Hippocampal formation (tissue), 2 donors: ENCODE measurements at regions not wholly inside any gene's neighbourhood (a gene's known extent, or its start where the extent isn't known, plus 50 kb on each side); places are given as distances from the start of the nearest gene placed in this dataset.
"Not testable (repeated sequence)": the region's sequence is repeated elsewhere in the genome, so short reads cannot be mapped to it uniquely, and the experiment has no call there.

ENCODE experiments used
- DNase-seq, 2 donors: peaks; one replicate each; lab custom pipeline; 2025; lab: John Stamatoyannopoulos, UW

DNA sequence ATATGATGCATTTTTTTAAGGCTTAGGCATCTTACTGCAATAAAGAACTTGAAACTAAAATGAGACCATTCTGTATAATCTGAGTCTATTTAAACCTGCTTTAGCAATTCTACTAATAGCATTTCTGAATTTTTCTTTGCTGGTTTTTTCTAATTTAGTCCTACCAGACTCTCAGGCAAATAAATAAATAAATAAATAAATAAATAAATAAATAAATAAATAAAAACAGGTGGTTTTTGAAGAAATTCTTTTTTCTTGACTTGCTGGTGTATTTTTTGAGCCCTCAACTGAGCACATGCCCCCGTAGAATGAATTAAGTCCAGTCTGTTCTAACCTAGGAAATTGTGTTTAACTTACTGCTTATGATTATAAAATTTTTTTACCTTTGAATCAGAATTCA lies 134.7 kb upstream of the FOXP2 start:
- no peak for DNase-seq

DNA sequence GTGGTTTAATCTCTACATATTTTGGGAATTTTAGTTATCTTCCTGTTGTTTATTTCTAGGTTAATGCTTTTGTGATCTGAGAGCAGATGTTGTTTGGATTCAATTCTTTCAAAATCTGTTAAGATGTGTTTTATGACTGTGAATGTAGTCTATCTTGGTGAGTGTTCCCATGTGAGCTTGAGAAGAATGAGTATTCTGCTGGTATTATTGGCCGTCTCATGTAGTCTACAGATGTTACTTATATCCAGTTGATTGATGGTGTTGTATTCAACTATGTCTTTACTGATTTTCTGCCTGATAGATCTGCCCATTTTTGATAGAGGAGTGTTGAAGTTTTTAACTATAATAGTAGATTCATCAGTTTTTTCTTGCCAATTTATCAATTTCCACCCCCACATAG lies 141.4 kb upstream of the FOXP2 start:
- no peak for DNase-seq

DNA sequence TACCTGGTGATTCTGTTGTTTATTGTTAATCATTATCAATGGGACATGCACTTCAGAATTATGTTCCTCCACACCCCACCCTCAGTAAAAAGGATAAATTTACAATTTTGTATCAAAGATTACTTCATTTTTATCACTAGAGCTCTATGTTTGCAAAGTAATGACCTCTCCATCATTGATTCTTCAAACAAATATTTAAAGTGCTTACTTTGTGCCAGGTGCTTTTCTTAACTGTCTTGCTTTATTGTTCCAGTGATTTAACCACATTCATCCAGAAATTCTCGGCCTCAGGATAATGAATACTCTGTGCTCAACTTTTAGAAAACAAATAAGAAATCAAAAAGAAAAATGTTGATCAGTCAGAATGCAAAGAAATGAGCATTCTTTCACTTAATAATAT lies 144.9 kb upstream of the FOXP2 start:
- DNase-seq, result no peak

DNA sequence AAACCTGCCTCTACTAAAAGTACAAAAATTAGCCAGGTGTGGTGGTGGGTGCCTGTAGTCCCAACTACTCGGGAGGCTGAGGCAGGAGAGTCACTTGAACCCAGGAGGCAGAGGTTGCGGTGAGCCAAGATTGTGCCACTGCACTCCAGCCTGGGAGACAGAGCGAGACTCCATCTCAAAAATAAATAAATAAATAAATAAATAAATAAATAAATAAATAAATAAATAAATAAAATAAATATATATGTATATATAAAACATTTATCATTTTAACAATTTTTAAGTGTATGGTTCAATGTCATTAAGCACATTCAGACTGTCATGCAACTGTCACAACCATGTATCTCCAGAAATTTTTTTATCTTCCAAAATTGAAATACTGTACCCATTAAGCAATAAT lies 147.1 kb upstream of the FOXP2 start:
- not testable (repeated sequence) for DNase-seq

DNA sequence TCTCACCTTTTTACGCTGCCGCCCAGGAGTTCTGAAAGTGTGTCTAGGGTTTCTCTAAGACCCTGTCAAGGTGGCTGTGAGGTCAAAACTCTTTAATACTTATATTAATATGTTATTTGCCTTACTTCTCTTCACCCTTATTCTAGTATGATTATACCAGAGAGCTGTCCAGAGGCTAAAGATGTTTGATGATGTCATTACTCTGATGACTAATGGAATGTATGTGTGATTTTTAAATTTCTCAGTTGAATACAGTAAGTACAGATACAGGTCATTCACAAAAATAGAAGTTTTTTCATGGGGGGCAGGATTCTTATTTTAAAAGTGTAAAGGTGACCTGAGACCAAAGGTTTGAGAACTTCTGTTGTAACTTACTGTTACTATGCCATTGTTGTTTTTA lies 150.6 kb upstream of the FOXP2 start:
- no peak for DNase-seq

DNA sequence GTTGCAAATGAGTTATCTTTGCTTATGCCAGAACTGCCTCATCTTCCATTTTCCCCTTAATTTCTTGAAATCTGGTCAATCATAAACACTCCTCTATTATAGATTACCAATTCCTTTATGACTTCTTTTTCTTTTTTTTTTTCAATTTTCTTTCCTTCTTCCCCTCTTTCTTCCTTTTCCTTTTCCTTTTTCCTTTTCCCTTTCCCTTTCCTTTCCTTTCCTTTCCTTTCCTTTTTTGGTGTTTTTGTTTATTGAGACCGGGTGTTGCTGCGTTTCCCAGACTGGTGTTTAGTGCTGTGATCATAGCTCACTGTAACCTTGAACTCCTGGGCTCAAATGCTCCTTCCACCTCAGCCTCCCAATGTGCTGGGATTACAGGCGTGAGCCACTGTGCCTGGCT lies 151.4 kb upstream of the FOXP2 start:
- DNase-seq, result no peak

DNA sequence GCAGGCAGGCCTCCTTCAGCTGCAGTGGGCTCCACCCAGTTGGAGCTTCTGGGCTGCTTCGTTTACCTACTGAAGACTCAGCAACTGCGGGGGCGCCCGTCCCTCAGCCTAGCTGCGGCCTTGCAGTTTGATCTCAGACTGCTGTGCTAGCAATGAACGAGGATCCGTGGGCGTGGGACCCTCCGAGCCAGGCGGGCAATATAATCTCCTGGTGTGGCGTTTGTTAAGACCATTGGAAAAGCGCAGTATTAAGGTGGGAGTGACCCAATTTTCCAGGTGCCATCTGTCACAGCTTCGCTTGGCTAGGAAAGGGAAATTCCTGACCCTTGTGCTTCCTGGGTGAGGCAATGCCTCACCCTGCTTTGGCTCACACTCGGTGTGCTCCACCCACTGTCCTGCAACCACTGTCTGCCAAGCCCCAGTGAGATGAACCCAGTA lies 159.2 kb upstream of the FOXP2 start:
- DNase-seq, result no peak

DNA sequence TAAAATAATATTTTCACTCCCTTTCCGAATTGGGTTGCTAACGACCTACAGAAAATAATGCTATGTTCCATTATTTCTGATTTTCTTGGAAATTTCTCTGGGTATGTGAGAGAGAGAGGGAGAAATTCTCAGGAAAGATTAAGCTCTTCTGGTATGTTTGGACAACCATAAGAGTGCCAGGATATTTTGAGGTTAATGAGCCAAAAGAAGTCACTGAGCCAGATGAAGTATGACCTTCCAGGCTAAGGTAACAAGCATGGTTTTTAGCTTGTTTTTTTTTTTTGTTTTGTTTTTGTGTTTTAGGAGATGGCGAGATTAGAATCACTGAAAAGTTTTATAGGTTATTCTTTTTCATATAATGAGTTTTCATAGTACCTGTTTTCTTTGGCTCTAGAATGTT lies 171.0 kb upstream of the FOXP2 start:
- no peak for DNase-seq

DNA sequence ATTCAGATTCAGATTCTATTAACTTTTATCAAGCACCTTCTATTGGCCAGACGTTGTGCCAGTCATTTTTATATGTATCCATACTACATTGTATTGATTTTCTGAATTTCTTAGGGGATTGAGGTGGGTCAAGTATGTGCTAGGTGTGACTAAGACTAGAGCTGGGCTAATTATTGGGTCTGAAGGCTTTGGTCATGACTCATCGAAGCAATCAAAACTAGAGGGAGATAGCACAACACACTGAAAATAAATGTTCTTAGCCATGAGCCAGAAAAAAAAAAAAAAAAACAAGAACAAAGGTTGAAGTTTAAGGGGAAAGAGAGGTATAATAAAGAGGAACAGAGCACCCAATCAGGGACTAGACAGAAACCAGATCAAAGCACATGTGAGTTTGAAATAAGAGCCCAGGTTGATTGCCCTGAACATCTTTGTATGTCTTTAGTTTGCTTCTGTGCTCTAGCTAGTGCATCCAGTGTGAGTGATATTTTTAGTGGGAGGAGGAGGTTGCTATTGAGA lies 171.6 kb upstream of the FOXP2 start:
- DNase-seq, result no peak

DNA sequence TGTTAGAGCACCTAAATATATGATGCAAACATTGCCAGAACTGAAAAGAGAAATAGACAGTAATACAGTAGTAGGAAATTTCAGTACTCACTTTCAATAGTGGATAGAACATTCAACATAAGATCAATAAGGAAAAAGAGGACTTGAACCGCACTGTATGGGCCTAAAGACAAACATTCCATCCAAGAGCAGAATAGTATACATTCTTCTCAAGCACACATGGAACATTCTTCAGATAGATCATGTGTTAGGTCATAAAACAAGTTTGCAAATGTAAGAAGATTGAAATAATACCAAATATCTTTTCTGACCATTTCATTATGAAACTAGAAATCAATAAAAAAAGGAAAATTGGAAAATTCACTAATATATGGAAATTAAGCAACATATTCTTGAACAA lies 185.4 kb upstream of the FOXP2 start:
- no peak for DNase-seq

DNA sequence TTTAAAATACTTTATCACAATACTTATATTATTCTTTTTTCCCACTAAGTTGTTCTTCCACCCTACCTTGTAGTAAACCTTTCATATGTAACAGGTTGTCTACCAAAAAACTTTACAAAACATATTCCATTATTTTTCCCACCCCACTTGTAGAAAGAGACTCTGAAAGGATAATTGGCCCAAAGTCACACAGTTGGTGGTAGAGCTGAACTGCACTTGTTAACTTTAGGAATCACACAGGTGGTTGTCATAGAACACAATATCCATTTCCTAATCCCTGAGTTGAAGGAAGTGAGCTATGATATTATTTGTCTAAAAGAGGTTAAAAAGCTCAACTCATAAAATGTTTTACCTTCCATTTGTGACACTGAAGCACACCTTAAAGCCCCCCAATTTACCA lies 188.8 kb upstream of the FOXP2 start:
- DNase-seq, result no peak

DNA sequence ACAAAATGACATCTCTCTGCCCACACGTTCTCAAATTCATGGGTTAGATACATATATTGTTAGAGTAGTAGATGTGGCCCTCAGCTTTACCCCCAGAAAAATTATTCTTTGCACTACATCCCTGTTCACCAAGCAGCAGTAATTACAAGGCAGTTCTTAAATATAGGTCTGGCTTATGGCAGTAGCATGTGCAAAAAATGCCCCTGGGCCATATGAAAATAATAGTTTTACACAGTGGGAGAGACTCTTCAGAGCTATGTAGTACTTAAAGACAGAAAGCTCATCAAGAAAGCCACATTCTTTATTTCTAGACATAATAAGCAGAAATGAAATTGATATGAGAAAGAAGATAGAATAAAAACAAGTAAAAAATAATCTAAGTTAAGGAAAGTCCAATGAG lies 196.3 kb upstream of the FOXP2 start:
- no peak for DNase-seq

DNA sequence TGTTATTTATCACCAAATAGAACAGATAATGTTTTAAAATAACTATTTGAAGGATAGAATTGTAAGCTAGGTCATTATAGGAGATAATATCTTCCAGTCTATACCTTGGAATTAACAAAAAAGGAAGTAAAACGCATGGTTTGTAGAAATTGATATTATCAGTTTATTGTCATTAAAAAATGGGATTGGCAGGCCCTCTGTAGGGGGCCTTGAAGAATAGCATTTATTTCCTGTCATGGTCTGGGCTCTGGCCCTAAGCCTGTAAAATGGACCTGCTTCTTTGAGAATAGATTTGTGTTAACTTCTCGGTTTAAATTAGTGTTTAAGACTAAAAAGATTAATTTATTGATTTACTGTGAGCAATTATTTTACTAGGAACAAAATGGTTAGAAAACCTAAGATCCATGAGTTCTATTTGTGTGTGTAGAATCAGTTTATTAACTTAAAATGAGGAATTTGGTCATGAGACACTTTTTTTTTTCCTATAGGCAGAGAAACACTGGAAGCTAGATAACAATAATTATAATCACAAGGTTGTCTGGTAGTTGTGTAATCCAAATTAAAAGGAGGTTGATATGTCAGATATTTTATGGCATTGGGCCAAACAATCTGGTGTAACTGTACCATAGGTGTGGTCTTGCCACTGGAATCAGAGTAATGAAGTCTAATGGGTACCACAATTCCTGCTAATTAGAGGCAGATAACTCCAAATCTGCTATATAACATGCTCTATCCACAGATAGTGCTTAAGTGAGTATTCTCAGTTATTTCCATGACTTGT lies 197.4 kb upstream of the FOXP2 start:
- no peak for DNase-seq

DNA sequence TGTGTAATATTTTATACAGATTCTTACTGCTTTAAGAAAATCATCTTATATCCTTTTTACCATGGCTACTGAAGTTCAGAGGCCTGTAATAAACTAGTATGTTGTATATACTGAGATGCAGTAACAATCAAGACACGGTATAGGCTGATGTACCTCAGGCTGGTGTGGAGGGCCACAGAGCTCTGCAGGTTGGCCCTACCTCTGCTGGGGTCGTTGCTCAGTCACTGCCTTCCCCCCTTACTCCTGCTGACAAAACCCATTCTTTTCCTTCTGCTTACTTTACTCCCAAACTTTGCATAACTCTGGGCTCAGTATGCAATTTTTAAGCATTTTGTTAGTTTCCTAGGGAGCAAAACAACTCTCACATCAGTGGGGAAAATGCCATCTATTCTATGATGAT lies 200.1 kb upstream of the FOXP2 start:
- no peak for DNase-seq

DNA sequence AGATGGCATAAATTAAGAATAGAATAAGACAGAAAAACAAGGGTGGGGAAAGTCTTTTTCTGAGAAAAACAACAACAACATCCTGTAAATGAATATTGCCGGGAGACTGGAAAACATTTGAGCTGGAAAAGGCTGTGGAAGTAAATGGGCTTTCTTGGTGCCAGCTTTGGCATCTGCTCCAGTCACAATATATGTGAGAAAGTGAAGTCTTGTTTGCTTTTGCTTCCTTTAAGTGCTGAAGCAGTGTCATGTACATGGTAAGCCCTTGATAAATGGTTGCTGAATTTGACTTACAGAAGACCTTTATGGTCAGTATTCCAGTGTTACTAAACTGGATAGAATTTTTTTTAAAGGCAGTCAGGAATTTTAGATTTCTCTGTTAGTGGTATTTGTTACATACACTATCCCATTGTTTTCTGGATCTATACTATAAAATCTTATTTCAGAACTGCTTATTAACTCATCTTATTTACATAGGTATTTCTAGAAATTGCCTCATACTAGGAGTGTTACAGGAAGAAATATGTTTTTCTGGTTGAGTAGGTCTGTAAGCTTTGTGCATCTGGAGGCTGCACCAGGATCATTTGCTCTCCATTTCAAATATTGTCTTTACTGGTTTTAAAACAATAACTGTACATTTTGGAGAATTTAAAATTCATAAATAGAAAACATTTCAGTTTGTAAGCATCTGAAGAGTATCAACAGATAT lies 201.7 kb upstream of the FOXP2 start:
- DNase-seq, result no peak

DNA sequence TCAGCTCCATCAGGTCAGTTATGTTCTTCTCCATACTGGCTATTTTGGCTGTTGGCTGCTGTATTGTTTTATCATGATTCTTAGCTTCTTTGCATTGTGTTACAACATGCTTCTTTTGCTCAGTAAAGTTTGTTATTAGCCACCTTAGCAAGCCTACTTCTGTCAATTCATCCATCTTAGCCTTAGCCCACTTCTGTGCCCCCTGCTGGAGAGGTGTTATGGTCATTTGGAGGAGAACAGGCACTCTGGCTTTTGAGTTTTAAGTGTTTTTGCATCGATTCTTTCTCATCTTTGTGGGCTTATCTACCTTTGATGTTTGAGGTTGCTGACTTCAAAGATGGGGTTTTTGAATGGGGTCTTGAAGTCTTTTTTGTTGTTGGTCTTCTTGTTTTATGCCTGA lies 204.6 kb upstream of the FOXP2 start:
- no peak for DNase-seq

DNA sequence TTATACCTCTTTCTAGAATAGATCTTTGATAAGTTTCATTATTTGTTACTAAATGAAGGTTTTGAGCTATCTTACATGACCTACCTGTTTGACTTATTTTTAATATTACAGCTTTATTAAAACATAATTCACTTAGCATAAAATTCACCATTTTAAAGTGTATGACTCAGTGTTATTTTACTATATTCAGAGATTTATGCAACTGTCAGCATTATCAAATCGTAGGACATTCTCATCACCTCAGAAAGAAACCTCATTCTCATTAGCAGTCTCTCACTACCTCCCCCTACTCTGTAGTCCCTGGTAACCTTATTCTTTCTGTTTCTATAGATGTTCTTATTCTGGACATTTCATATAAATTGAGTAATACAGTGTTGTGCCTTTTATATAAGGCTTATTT lies 207.9 kb upstream of the FOXP2 start:
- DNase-seq, result no peak

DNA sequence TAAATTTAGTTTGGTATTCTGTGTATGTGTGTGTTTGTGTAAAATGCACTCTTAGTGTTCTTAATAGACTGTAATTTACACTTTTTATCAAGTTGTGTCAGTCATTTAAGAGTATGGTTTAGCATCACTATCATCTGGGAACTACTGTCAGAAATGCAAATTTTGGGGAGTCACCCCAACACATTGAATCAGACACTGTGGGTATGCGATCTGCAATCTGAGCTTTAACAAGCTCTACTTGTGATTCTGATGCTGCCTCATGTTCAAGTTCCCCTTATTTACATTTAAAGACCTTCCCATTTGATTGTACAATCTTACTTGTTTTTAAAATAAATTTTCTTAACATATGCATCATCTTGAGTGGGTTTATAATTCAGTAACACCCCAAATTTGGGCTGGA lies 218.1 kb upstream of the FOXP2 start:
- DNase-seq, result no peak

DNA sequence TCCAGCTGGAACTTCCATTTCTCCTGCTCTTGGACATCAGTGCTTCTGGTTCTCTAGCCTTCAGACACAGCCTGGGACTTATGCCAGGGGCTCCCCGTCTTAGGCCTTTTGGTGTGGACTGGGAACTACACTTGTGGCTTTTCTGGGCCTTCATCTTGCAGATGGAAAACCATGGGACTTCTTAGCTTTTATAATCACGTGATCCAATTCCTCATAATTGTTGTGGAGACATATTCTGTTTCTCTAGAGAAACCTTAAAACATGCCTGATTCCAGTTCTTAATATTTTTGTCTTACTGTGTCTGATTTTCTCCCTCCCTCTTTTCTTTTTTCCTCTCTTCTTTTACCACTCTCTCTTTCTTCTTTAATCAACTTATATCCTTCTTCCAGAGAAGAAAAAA lies 224.2 kb upstream of the FOXP2 start:
- no peak for DNase-seq

DNA sequence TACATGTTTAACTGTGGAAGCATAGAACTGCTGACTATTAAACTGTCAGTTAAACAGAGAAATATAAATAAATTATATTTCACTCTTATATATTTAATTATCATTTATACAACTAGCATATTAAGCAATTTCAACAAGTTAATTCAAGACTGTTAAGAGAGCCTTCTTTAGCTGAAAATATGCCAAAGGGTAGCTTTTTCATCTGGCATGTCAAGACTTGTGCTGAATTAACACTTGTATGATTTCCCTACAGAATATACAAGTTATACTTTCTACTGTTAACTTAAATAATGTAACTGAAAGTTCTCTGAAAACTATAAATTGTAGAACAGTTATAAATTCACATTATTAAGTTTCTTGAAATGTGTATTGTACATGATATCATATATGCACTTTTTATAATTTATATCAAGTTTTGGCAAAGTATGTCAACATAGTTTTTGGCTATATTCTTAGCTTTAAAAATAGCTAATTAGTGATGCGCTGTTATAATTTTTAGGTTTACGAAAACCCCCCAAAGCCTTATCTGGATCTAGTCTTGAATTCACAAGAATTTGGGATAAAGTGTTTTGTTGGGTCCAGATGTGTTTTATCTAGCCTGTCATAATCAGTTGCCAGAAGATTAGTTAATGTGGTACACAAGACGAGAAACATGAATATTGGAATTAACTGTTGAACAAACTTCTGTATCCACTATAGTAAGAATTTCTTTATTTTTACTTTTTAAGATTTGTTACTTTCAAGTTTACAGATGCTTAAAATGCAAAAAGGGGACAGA lies 231.1 kb upstream of the FOXP2 start:
- DNase-seq, result no peak

DNA sequence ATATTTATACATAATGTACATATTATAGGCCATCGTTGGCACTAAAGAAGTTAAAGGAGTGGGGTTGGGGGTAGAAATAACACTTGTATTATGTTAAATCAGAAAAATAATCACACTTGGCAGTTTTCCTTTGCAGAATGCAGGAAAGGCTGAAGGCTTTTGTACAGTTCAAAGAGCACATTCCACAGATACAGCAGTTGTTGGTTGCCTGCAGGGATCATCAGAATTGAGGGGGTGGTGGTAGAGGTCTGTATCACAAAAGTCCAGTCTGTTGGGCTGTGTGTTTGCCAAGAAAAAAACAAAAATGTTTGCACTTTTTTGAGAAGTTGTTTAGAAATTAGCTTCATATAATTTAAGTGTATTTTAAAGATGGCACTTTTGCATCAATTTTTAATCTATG lies 231.8 kb upstream of the FOXP2 start:
- DNase-seq, result no peak

DNA sequence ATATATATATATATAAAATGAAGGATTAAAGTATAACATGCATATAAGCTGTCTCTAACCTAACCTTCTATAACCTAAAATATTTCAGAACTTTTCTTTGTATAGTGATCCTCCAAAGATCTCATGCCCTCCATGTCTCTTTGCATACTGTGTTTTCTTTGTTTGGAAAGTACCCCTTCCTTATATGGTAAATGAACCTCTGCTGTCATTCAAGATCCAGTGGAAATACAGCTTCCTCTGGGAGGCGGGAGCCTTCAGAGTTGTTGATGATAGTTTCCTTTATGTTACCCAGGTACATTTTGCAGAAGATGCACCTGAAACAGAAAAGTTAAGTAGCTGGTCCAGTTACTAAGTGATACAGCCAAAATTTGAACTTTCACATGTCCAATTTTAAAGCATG lies 233.3 kb upstream of the FOXP2 start:
- DNase-seq, result no peak
